GM23338 (cell line): ENCODE measurements at regions not wholly inside any gene's neighbourhood (a gene's known extent, or its start where the extent isn't known, plus 50 kb on each side); places are given as distances from the start of the nearest gene placed in this dataset.

Experiments used
- EZH2 ChIP-seq: fragments of 200-600 bp; sonication (generic); IDR thresholded peaks from one replicate; pipeline ENCODE4 v1.8.0; 2017; ENCODE audit warnings: antibody characterized with exemption, mild to moderate bottlenecking, low read depth; ENCODE audit not compliant: unreplicated experiment
- EZH2phosphoT487 ChIP-seq: fragments of 200-600 bp; sonication (generic); IDR thresholded peaks from one replicate; pipeline ENCODE4 v1.8.1; 2018; ENCODE audit warnings: antibody characterized with exemption; ENCODE audit not compliant: unreplicated experiment
- POLR2AphosphoS5 ChIP-seq: IDR thresholded peaks from 2 replicates; pipeline ENCODE4 v1.6.1; 2016; ENCODE audit warnings: antibody characterized with exemption, low read depth
- TF ChIP-seq, protein P1 (sequence below), 2 experiments: fragments of 200-600 bp in 1 of 2; sonication (generic) in 1 of 2; conservative IDR thresholded peaks; 2 replicates each; pipeline versions ENCODE4 v1.5.1 to v1.6.1; 2016 to 2017; ENCODE audit warnings: antibody characterized with exemption in 2 of 2, low read depth in 2 of 2, mild to moderate bottlenecking in 2 of 2, moderate library complexity in 1 of 2

DNA sequence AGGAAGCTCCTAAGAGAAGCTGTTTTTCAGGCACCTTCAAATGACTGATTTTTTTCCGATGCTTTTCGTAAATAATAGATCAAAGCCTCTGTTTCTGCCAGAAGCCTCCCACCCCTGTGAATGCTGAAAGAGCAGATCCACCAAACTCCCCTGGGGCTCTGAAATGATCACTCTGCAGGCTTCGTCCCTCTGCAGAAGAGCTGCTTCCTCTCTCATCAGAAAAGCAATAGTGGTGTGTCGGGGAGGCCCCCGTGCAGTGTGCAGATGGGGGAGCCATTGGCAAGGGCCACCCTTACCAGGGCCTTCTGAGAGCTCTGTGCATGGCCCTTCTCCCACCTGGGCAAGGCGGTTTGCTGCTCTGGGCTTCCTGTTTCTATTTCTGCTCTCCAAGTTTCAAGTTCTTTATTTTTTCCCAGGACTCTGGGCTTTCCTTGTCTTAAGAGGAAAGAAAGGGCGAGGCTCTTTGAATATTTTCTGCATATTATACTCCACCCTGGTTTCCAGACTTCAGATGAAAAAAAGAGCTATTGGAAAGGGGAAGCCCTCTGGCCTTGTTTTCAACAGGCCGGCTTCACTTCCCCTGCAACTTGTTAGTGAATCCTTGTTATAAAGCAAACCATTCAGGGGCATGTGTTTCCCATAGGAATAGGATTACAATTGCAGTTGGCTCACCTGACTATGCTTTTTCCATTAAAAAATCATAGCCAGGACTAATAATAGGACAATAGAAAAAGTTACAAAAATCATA lies 155.2 kb downstream of the TTLL2 start:
- TF ChIP-seq, protein P1, sequence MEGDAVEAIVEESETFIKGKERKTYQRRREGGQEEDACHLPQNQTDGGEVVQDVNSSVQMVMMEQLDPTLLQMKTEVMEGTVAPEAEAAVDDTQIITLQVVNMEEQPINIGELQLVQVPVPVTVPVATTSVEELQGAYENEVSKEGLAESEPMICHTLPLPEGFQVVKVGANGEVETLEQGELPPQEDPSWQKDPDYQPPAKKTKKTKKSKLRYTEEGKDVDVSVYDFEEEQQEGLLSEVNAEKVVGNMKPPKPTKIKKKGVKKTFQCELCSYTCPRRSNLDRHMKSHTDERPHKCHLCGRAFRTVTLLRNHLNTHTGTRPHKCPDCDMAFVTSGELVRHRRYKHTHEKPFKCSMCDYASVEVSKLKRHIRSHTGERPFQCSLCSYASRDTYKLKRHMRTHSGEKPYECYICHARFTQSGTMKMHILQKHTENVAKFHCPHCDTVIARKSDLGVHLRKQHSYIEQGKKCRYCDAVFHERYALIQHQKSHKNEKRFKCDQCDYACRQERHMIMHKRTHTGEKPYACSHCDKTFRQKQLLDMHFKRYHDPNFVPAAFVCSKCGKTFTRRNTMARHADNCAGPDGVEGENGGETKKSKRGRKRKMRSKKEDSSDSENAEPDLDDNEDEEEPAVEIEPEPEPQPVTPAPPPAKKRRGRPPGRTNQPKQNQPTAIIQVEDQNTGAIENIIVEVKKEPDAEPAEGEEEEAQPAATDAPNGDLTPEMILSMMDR (conservative IDR thresholded peaks at IDR 0.05; ENCODE audit: low read depth in 2 of 2), result no peak
- TF ChIP-seq POLR2AphosphoS5 (no peak), EZH2phosphoT487 (no peak), EZH2 (no peak)
